OCI-LY7 (cell line): ENCODE measurements at regions not wholly inside any gene's neighbourhood (a gene's known extent, or its start where the extent isn't known, plus 50 kb on each side); places are given as distances from the start of the nearest gene placed in this dataset.

Source experiments
- BruUV-seq: library from RNA; stranded (reverse); fragments of 400-500 nt; replicated peaks from 2 replicates; lab custom pipeline; 2021; lab: Mats Ljungman, UMichigan
- CTCF ChIA-PET: fragments of 300-600 bp; sonication (Branson Sonifier 250); formaldehyde crosslinking; loops from one replicate; lab custom pipeline; 2022; ENCODE audit warnings: antibody characterized with exemption; ENCODE audit not compliant: unreplicated experiment; lab: Charles Lee
- POLR2A ChIA-PET: fragments of 300-600 bp; sonication (Branson Sonifier 250); formaldehyde crosslinking; loops from one replicate; lab custom pipeline; 2022; ENCODE audit warnings: antibody characterized with exemption; lab: Charles Lee
- DNase-seq: peaks from one replicate; pipeline ENCODE4 v3.0.0-alpha.2; 2015; ENCODE audit warnings: low spot score
- H2AFZ ChIP-seq: fragments of 200-600 bp; sonication (generic), shearing (Covaris generic); 2 replicates; pipeline ENCODE4 v1.6.1; 2014; ENCODE audit warnings: mild to moderate bottlenecking, antibody characterized with exemption, low read length, moderate library complexity
- H3K27ac ChIP-seq: fragments of 200-600 bp; sonication (generic); 2 replicates; pipeline ENCODE4 v1.5.1; 2014; ENCODE audit warnings: mixed run types, low read depth, mild to moderate bottlenecking, moderate library complexity, low read length, inconsistent platforms; ENCODE audit not compliant: poor library complexity, severe bottlenecking
- H3K36me3 ChIP-seq: fragments of 200-600 bp; sonication (generic); 2 replicates; pipeline ENCODE4 v1.6.1; 2014; ENCODE audit warnings: mild to moderate bottlenecking, antibody characterized with exemption, low read length, moderate library complexity, mixed read lengths; ENCODE audit not compliant: insufficient read depth
- H3K4me1 ChIP-seq: fragments of 200-600 bp; sonication (generic); 2 replicates; pipeline ENCODE4 v1.5.1; 2014; ENCODE audit warnings: mild to moderate bottlenecking, low read length; ENCODE audit not compliant: insufficient read depth, poor library complexity, severe bottlenecking
- H3K4me2 ChIP-seq: fragments of 200-600 bp; sonication (generic); 2 replicates; pipeline ENCODE4 v1.6.1; 2014; ENCODE audit warnings: mild to moderate bottlenecking, low read length
- H3K4me3 ChIP-seq: fragments of 200-600 bp; sonication (generic); 2 replicates; pipeline ENCODE4 v1.5.1; 2014; ENCODE audit warnings: mild to moderate bottlenecking, low read depth, low read length; ENCODE audit not compliant: poor library complexity, severe bottlenecking
- H3K79me2 ChIP-seq: fragments of 200-600 bp; sonication (generic); 2 replicates; pipeline ENCODE4 v1.6.1; 2016; ENCODE audit warnings: low read depth, mild to moderate bottlenecking, low read length, moderate library complexity, mixed read lengths; ENCODE audit not compliant: insufficient read depth
- H3K9me2 ChIP-seq: fragments of 200-600 bp; sonication (generic); 2 replicates; pipeline ENCODE4 v1.6.1; 2016; ENCODE audit warnings: mild to moderate bottlenecking, low read length, mixed read lengths; ENCODE audit not compliant: insufficient read depth
- H3K9me3 ChIP-seq: fragments of 200-600 bp; sonication (generic); 2 replicates; pipeline ENCODE4 v1.6.1; 2014; ENCODE audit warnings: mild to moderate bottlenecking, mixed run types, low read length, mixed read lengths
- H4K20me1 ChIP-seq: fragments of 200-600 bp; sonication (generic); 2 replicates; pipeline ENCODE4 v1.6.1; 2014; ENCODE audit warnings: mild to moderate bottlenecking, antibody characterized with exemption, low read length, moderate library complexity, mixed read lengths; ENCODE audit not compliant: insufficient read depth
- CTCF ChIP-seq: fragments of 200-600 bp; sonication (generic); conservative IDR thresholded peaks from 2 replicates; pipeline ENCODE4 v1.5.1; 2014; ENCODE audit warnings: mild to moderate bottlenecking, antibody characterized with exemption, low read length, moderate library complexity, mixed read lengths
- EZH2phosphoT487 ChIP-seq: fragments of 200-600 bp; sonication (generic); IDR thresholded peaks from 2 replicates; pipeline ENCODE4 v1.6.1; 2018; ENCODE audit warnings: low read depth, borderline replicate concordance, mild to moderate bottlenecking, mixed run types, antibody characterized with exemption, low read length, moderate library complexity, mixed read lengths
- intact Hi-C: fragments of 100-400 bp; cut with micrococcal nuclease; formaldehyde crosslinking; loops from one replicate; pipeline ENCODE4 v1.10.0; 2022; ENCODE audit not compliant: unreplicated experiment

GRCh38 chr5:42894057-42894456 is 82.4 kb upstream of the SELENOP start:
- Histone ChIP-seq H3K79me2 (no peaks in the 10 kb centered on the region), H3K4me2 (no peak overlapping the region), H2AFZ (no peak overlapping the region), H3K4me1 (no peaks in the 10 kb centered on the region), H3K27ac (no peak overlapping the region), H3K36me3 (no peaks in the 10 kb centered on the region), H4K20me1 (no peaks in the 10 kb centered on the region), H3K4me3 (no peak overlapping the region), H3K9me2 (no peaks in the 10 kb centered on the region), H3K9me3 (no peaks in the 10 kb centered on the region)
- BruUV-seq: no TSS peak
- intact Hi-C loops: no loop called here
- ChIA-PET POLR2A (no interaction called here), CTCF (no interaction called here)
- TF ChIP-seq CTCF (peak; percentile 29; the same call in 1 of the 2 replicates), EZH2phosphoT487 (no peak)
- no peak for DNase-seq

- no peak overlapping the region for H2AFZ ChIP-seq
- no peaks in the 10 kb centered on the region for H4K20me1 ChIP-seq
- H3K36me3 ChIP-seq: no peaks in the 10 kb centered on the region
- H3K9me2 ChIP-seq: no peaks in the 10 kb centered on the region
- intact Hi-C loops: no loop called here
- no peaks in the 10 kb centered on the region for H3K4me1 ChIP-seq
- no peak overlapping the region for H3K27ac ChIP-seq
- H3K79me2 ChIP-seq: no peaks in the 10 kb centered on the region
- peak; percentile 72 for DNase-seq
- no peak overlapping the region for H3K4me2 ChIP-seq
- H3K4me3 ChIP-seq: no peak overlapping the region
- CTCF ChIA-PET: interaction anchor here (1.2 kb wide), 1 partner anchor 19 kb away, joined by 4 read pairs; no protein-coding TSS in a partner anchor
- no peaks in the 10 kb centered on the region for H3K9me3 ChIP-seq
- no peak for TF ChIP-seq EZH2phosphoT487
- TF ChIP-seq CTCF: peak; percentile 96
- POLR2A ChIA-PET: no interaction called here
- no TSS peak for BruUV-seq
Measured at GRCh38 chr5:42889311-42889933, 77.7 kb upstream of the SELENOP start.

DNA sequence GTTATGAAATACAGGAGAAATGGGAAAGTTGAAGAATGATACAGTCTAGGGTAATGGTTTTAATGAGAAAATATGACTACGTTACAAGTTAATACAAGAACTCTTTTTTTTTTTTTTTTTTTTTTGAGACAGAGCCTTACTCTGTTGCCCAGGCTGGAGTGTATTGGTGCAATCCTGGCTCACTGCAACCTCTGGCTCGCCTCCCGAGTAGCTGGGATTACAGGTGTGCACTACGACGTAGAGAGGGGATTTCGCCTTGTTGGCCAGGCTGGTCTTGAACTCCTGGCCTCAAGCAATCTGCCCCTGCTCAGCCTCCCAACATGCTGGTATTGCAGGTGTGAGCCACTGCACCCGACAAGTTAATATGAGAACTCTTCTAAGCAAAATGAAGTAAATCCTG is 77.1 kb upstream of the SELENOP start:
- intact Hi-C loops: no loop called here
- H4K20me1 ChIP-seq: no peaks in the 10 kb centered on the region
- H2AFZ ChIP-seq: no peak overlapping the region
- no peaks in the 10 kb centered on the region for H3K9me2 ChIP-seq
- H3K4me1 ChIP-seq: no peaks in the 10 kb centered on the region
- ChIA-PET POLR2A (no interaction called here), CTCF (interaction anchor here (1.2 kb wide), 1 partner anchor 20 kb away, joined by 4 read pairs; no protein-coding TSS in a partner anchor)
- no peaks in the 10 kb centered on the region for H3K9me3 ChIP-seq
- no TSS peak for BruUV-seq
- H3K27ac ChIP-seq: no peak overlapping the region
- H3K36me3 ChIP-seq: no peaks in the 10 kb centered on the region
- H3K79me2 ChIP-seq: no peaks in the 10 kb centered on the region
- no peak for DNase-seq
- H3K4me3 ChIP-seq: no peak overlapping the region
- H3K4me2 ChIP-seq: no peak overlapping the region
- TF ChIP-seq EZH2phosphoT487: no peak
- TF ChIP-seq CTCF: no peak
